Activated CD4-positive, alpha-beta T cell treated with anti-CD3 and anti-CD28 coated beads, Interleukin-2, Interleukin-6, amounts not matched to agents 100 ng/mL and 50 ng/mL, durations not matched to agents 16 hours and 8 hours (primary cell): ENCODE measurements at regions not wholly inside any gene's neighbourhood (a gene's known extent, or its start where the extent isn't known, plus 50 kb on each side); places are given as distances from the start of the nearest gene placed in this dataset.

Source experiments
- DNase-seq: peaks from one replicate; pipeline ENCODE4 v3.0.0-alpha.2; 2020

GRCh38 chr6:48893048-48893447 is 570.0 kb downstream of the MMUT start:
- DNase-seq = no peak

GRCh38 chr6:48891308-48891707 is 571.7 kb downstream of the MMUT start:
- no peak for DNase-seq

GRCh38 chr6:48889429-48889828 is 573.6 kb downstream of the MMUT start:
- no peak for DNase-seq

- DNase-seq = no peak
Measured at GRCh38 chr6:48883116-48883515, 579.9 kb downstream of the MMUT start.

GRCh38 chr6:48881551-48881950 is 581.5 kb downstream of the MMUT start:
- no peak for DNase-seq

GRCh38 chr6:48869595-48869994 is 593.5 kb downstream of the MMUT start:
- DNase-seq = no peak

GRCh38 chr6:48866682-48867081 is 596.4 kb downstream of the MMUT start:
- no peak for DNase-seq

- DNase-seq = no peak
Measured at GRCh38 chr6:48860175-48860574, 602.9 kb downstream of the MMUT start.

- DNase-seq = no peak
Measured at GRCh38 chr6:48859562-48860123, 603.4 kb downstream of the MMUT start.

GRCh38 chr6:48845219-48845618 is 617.8 kb downstream of the MMUT start:
- no peak for DNase-seq

- DNase-seq = no peak
Measured at GRCh38 chr6:48844696-48845095, 618.4 kb downstream of the MMUT start.

GRCh38 chr6:48840896-48841295 is 622.2 kb downstream of the MMUT start:
- no peak for DNase-seq

GRCh38 chr6:48839206-48839605 is 623.8 kb downstream of the MMUT start:
- DNase-seq = no peak

GRCh38 chr6:48837744-48838143 is 625.3 kb downstream of the MMUT start:
- DNase-seq = no peak

- no peak for DNase-seq
Measured at GRCh38 chr6:48835421-48835958, 627.6 kb downstream of the MMUT start.

GRCh38 chr6:48834706-48835105 is 628.3 kb downstream of the MMUT start:
- no peak for DNase-seq

GRCh38 chr6:48833916-48834315 is 629.1 kb downstream of the MMUT start:
- no peak for DNase-seq

- DNase-seq = no peak
Measured at GRCh38 chr6:48826901-48827701, 636.0 kb downstream of the MMUT start.

- DNase-seq = no peak
Measured at GRCh38 chr6:48826152-48826515, 636.9 kb downstream of the MMUT start.

- no peak for DNase-seq
Measured at GRCh38 chr6:48825501-48826151, 637.4 kb downstream of the MMUT start.

GRCh38 chr6:48818052-48818412 is 645.0 kb downstream of the MMUT start:
- DNase-seq = no peak

GRCh38 chr6:48817333-48818051 is 645.6 kb downstream of the MMUT start:
- DNase-seq = no peak

- DNase-seq = no peak
Measured at GRCh38 chr6:48814957-48815356, 648.1 kb downstream of the MMUT start.
